Kidney (tissue), 13 donors: ENCODE measurements at regions not wholly inside any gene's neighbourhood (a gene's known extent, or its start where the extent isn't known, plus 50 kb on each side); places are given as distances from the start of the nearest gene placed in this dataset.
A peak's percentile ranks its signal among the peaks of the same experiment; 100 is the strongest.

ENCODE experiments used
- DNase-seq, 5 donors: peaks; one replicate each; pipeline ENCODE4 v3.0.0-alpha.2; 2013 to 2020
- FAIRE-seq: peaks from 2 replicates; lab custom pipeline; 2012; peaks lifted over from hg19 to GRCh38; lab: Jason Lieb, UNC
- H3K27ac ChIP-seq, 2 donors: one replicate each; pipeline ENCODE4 v1.7.0; 2013; ENCODE audit warnings: low read depth in 2 of 2, low read length in 2 of 2, inconsistent platforms in 1 of 2
- H3K27me3 ChIP-seq: one replicate; pipeline ENCODE4 v1.7.1; 2013; ENCODE audit warnings: low read length, inconsistent platforms; ENCODE audit not compliant: control insufficient read depth, insufficient read depth
- H3K36me3 ChIP-seq, 3 donors: one replicate each; pipeline versions ENCODE4 v1.7.0 to v1.7.1; 2013; ENCODE audit warnings: low read length in 3 of 3, control low read depth in 1 of 3, inconsistent platforms in 1 of 3; ENCODE audit not compliant: insufficient read depth in 3 of 3, control insufficient read depth in 2 of 3
- H3K4me1 ChIP-seq, 3 donors: one replicate each; pipeline versions ENCODE4 v1.7.0 to v1.7.1; 2013; ENCODE audit warnings: low read length in 3 of 3, inconsistent platforms in 1 of 3, low read depth in 1 of 3; ENCODE audit not compliant: control insufficient read depth in 2 of 3, insufficient read depth in 2 of 3
- H3K4me3 ChIP-seq, 3 donors: one replicate each; pipeline versions ENCODE4 v1.7.0 to v1.8.1; 2013; ENCODE audit warnings: low read length in 3 of 3, control low read depth in 1 of 3, inconsistent platforms in 1 of 3
- H3K9ac ChIP-seq, 3 donors: one replicate each; pipeline versions ENCODE4 v1.7.0 to v1.7.1; 2013; ENCODE audit warnings: low read length in 3 of 3, control low read depth in 1 of 3, inconsistent platforms in 1 of 3
- H3K9me3 ChIP-seq, 3 donors: one replicate each; pipeline versions ENCODE4 v1.7.0 to v1.7.1; 2013; ENCODE audit warnings: low read length in 3 of 3, control low read depth in 1 of 3, inconsistent platforms in 1 of 3; ENCODE audit not compliant: control insufficient read depth in 2 of 3, insufficient read depth in 1 of 3
- intact Hi-C: fragments of 100-400 bp; cut with DNase I; formaldehyde crosslinking; loops from one replicate; pipeline ENCODE4 v1.11.1; 2022
- TF ChIP-seq, protein P1 (sequence below): IDR thresholded peaks from 3 replicates; pipeline ENCODE4 v1.5.1; 2012; ENCODE audit warnings: mild to moderate bottlenecking, moderate library complexity, borderline replicate concordance; ENCODE audit not compliant: insufficient read depth; ENCODE audit errors: extremely low read depth
- donor health status: control.
- donor health status: control.
- donor health status: control.
- donor health status: control.
- donor health status: control.
- donor health status: DM: yes; HTN: yes; CAD: no.
- donor health status: Normal renal cell carcinoma (clear cell type).

DNA sequence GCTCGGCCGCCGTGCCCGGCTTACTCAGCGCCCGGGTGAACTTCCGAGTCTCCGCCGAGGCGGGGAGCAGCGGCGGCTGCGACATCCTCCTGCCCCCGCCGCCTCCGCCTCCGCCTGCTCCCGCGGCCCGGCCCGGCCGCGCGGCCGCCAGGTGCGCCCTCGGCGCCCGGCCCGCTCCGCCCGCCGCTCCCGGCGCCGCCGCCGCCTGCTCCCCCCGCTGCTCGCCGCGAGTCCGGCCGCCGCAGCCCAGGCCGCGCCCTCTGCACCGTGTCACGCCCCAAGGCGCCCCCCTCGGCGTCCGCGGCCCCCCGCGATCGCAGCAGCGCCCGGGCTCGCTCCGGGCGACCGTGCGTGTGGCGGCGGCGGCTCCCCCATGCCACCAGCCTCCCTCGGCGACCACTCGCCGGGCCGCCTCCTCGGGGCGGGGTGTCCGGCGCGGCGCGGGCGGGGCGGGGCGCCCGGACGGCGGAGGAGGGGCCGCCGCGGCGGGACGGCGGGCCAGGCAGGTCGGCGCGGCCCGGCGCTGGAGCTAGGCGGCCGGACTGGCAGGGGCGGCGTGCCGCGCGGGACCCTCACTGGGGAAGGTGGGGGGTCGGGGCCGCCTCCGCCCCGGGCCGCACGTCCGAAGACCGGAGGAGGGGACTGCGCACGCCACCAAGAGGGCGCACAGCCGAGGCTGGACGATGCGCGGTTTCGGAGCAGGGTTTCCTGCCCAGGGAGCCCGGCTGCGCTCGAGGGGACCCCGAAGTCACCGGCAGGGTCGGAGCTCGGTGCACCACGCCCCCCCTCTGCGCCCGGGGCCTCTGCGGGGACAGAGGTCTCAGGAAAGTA, 108.6 kb upstream of the DOCK9 start:
- FAIRE-seq = no peak

DNA sequence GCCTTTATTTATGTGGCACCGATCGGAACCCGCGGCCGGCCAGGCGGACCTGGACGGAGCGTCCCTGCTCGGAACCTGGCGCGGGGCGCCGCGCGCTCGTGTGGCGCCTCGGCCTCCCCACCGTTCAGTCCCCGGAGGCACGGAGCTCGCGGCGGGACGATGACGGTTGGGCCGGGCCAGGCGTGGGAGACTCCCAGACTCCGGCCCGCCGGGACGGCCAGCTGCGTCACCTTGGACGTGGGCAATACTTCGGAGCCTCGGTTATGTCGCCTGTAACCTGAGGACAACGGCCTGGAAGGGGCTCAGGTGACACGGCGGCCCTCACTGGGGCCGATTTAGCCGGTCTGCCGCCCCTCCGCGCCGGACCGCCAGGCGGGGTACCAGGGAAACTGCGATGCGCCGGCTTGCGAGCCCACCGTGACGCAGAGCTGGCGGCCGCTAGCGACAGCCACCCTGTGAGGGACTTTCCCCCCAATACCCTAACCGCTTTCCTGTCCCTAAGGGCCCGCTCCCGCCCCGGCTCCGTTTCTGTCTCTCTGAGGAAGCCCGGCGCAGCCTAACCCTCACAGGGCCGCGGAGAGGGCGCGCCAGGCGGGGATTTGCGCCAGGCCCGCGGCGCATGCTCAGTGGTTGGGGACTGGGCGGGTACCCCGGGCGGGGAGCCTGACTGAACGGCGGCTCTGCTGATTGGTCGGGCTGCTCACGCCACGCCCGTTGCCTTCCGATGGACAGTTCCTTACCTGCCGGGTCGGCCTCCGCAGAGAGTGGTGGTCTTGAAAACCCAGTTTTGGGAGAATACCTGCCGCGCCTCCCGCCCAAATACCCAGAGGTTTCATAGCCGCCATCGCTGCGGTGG, 109.5 kb upstream of the DOCK9 start:
- FAIRE-seq (no peak), DNase-seq (peak; percentile 93 to 96 (median 95))
- TF ChIP-seq, protein P1, sequence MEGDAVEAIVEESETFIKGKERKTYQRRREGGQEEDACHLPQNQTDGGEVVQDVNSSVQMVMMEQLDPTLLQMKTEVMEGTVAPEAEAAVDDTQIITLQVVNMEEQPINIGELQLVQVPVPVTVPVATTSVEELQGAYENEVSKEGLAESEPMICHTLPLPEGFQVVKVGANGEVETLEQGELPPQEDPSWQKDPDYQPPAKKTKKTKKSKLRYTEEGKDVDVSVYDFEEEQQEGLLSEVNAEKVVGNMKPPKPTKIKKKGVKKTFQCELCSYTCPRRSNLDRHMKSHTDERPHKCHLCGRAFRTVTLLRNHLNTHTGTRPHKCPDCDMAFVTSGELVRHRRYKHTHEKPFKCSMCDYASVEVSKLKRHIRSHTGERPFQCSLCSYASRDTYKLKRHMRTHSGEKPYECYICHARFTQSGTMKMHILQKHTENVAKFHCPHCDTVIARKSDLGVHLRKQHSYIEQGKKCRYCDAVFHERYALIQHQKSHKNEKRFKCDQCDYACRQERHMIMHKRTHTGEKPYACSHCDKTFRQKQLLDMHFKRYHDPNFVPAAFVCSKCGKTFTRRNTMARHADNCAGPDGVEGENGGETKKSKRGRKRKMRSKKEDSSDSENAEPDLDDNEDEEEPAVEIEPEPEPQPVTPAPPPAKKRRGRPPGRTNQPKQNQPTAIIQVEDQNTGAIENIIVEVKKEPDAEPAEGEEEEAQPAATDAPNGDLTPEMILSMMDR = no peak
- Histone ChIP-seq H3K27ac (peak overlapping the region; percentile 89 to 94), H3K9me3 (no peaks in the 10 kb centered on the region), H3K4me1 (peaks cover 0 to 13% (median 0%) of the 10 kb centered on the region in 3 donors), H3K9ac (peak overlapping the region; percentile 61 to 93 (median 80)), H3K27me3 (no peaks in the 10 kb centered on the region), H3K4me3 (peak overlapping the region; percentile 74 to 95 (median 88)), H3K36me3 (no peaks in the 10 kb centered on the region)
- intact Hi-C loops = no loop called here

More for the DNA sequence above, 108.6 kb upstream of the DOCK9 start:
- DNase-seq = peak; percentile 47 to 88 (median 75)
- Histone ChIP-seq H3K36me3 (no peaks in the 10 kb centered on the region), H3K27me3 (no peaks in the 10 kb centered on the region), H3K9ac (peak overlapping the region in 2 of 3 donors; percentile 80 to 93), H3K4me1 (peaks cover 0 to 13% (median 0%) of the 10 kb centered on the region in 3 donors), H3K9me3 (no peaks in the 10 kb centered on the region), H3K4me3 (peak overlapping the region in 2 of 3 donors; percentile 88 to 95), H3K27ac (peak overlapping the region; percentile 89 to 94)
- intact Hi-C loops = no loop called here
- TF ChIP-seq, protein P1 = no peak

DNA sequence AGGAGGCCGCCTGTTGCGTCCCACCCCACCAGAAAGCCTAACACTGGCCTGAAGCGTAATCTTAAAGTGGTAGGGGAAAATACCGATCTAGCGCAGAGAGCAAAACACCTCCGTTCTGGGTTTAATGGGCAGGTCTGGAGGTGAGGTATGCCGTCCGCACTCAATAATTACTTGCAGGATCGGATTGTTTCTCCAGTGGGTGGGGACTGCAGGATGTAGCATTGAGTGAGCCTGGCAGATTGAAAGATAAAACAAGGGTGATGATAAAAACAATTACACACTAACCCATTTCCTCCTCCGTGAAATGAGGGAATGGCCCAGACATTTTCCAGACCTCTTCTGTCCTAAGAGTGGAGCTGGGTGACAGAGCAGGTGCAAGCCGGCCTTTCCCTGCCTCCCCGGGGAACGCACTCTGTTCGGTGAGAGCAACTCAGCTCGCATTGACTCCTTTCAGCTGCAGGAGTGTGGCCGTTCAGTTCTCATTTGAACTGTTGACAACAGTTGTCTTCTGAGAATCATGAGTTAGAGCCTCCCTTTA, 110.2 kb upstream of the DOCK9 start:
- TF ChIP-seq, protein P1 = no peak
- no peaks in the 10 kb centered on the region for H3K36me3 ChIP-seq
- intact Hi-C loops = no loop called here
- H3K4me1 ChIP-seq = peaks cover 0 to 13% (median 0%) of the 10 kb centered on the region in 3 donors
- H3K27ac ChIP-seq = peak overlapping the region; percentile 89 to 94
- peak overlapping the region; percentile 74 to 95 (median 88) for H3K4me3 ChIP-seq
- H3K27me3 ChIP-seq = no peaks in the 10 kb centered on the region
- DNase-seq = no peak
- FAIRE-seq = no peak
- peak overlapping the region; percentile 61 to 85 (median 63) for H3K9ac ChIP-seq
- no peaks in the 10 kb centered on the region for H3K9me3 ChIP-seq
